ENCODE measurements at regions not wholly inside any gene's neighbourhood (a gene's known extent, or its start where the extent isn't known, plus 50 kb on each side); places are given as distances from the start of the nearest gene placed in this dataset.
"Not testable (repeated sequence)": the region's sequence is repeated elsewhere in the genome, so short reads cannot be mapped to it uniquely, and the experiment has no call there.

GRCh38 chr6:66258731-66259487 lies 551.9 kb upstream of the EYS start:
- in situ Hi-C loops (cut with HindIII; ENCODE audit: low sequenced_read_pairs): not testable (repeated sequence)

- in situ Hi-C loops (cut with HindIII; ENCODE audit: low sequenced_read_pairs): no loop called here
Measured at GRCh38 chr6:66245231-66245630, 538.2 kb upstream of the EYS start.

DNA sequence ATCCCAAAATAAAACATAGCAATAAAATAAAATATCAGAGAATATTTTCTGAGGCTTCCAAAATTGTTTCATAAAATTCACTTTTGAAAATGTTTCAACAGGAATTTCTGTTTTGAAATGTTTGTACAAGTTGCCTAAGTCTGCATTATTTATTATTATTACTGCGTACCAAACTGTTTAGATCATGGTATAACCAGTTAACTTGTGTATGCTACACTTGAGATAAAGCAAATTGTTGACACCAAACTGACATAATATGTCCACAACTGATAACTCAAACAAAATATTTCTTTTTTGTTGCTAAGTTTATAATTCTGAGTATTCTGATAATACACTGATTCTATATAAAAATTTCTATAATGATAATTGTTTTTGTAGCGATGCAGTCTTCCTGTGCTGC lies 531.8 kb upstream of the EYS start:
- in situ Hi-C loops (cut with HindIII; ENCODE audit: low sequenced_read_pairs): no loop called here

DNA sequence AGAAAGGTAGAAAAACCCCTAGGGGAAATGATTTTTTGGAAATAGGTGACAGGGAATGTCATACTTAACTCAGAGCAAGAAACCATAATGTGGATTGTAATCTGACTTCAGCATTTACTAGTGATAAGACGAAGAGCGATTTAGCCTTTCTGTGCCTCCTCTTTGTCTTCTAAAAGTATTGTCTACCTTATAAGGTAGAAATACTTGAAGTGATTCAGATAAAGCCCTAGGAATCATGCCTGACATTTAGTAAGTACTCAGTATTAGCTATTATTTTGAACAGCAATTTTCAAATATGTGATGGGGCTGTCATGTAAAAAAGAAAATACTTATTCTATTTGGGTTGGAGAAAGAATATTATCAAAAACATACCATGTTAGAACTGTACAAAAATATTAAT lies 525.9 kb upstream of the EYS start:
- in situ Hi-C loops (cut with HindIII; ENCODE audit: low sequenced_read_pairs): no loop called here

DNA sequence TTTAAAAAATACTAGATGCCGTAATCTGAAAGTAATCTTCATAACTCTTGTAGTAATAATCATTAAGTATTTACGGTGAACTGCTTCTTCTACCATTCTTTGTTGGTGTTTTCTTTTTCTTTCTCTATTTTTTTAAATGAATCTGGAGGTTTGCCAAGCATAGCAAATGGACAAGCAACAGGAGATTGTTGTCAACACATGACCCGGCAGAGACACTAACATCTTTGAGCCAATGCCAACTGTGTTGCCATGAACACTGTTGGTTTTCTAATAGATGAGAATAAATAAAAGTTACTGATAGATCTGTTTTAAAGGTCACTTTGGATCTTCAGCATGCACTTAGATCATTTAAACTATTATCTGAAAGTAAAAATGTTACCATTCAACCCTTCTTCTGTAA lies 523.6 kb upstream of the EYS start:
- in situ Hi-C loops (cut with HindIII; ENCODE audit: low sequenced_read_pairs): no loop called here

GRCh38 chr6:66226109-66226508 lies 519.1 kb upstream of the EYS start:
- in situ Hi-C loops (cut with HindIII; ENCODE audit: low sequenced_read_pairs): no loop called here

- in situ Hi-C loops (cut with HindIII; ENCODE audit: low sequenced_read_pairs): no loop called here
Measured at GRCh38 chr6:66210964-66211363, 503.9 kb upstream of the EYS start.

DNA sequence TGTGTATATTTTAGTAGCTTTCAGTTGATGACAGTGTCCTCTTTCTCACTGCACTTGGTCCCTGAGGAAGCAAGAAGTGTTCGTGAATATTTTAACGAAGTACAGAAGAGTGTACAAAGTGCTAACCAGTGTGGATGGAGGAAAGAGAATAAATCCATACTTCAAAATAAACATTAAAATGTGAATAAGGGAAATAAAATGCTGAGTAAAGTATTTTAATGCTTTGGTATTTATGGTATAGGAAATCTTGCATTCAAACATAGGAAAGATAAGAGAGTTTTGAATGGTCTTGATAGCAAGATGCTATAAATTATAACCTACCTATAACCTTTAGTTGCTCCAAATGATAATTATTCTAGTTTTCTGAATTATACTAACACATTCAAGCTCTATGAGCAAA lies 493.4 kb upstream of the EYS start:
- in situ Hi-C loops (cut with HindIII; ENCODE audit: low sequenced_read_pairs): no loop called here

DNA sequence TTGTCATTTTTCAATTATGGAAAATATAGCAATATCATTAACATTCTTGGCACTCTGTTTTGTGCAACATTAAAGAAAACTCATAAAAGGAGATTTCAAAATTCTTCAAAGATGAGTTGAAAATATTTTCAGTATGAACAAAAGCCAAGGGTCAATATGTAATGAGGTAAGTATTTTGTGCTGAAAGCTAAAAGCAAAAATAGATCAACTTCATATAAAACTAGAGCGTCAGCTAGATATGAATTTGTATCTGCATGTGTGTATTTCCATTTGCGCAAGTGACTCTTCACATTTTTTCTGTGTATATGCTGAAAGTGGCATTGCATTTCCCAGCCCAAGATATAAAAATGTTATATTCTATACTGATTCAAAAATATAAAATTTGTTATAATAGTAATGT lies 492.1 kb upstream of the EYS start:
- in situ Hi-C loops (cut with HindIII; ENCODE audit: low sequenced_read_pairs): no loop called here

GRCh38 chr6:66198062-66198624 lies 491.1 kb upstream of the EYS start:
- in situ Hi-C loops (cut with HindIII; ENCODE audit: low sequenced_read_pairs): no loop called here

DNA sequence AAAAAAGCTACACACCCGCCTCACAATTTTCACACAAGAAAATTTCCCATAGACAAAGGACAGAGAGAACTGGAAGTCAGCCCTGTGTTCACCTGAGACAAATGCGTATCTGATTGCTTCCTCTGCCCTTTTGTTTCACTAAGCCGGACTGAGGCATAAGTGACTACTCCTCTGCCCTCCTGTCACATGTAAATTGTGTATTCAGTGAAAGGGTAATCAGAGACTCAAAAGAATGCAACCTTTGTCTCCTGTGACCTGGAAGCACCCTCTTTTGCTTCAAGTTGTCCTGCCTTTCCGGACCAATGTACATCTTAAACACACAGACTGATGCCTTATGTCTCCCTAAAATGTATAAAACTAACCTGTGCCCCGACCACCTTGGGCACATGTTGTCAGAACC lies 483.8 kb upstream of the EYS start:
- in situ Hi-C loops (cut with HindIII; ENCODE audit: low sequenced_read_pairs): no loop called here

GRCh38 chr6:66189915-66190314 lies 482.9 kb upstream of the EYS start:
- in situ Hi-C loops (cut with HindIII; ENCODE audit: low sequenced_read_pairs): no loop called here

DNA sequence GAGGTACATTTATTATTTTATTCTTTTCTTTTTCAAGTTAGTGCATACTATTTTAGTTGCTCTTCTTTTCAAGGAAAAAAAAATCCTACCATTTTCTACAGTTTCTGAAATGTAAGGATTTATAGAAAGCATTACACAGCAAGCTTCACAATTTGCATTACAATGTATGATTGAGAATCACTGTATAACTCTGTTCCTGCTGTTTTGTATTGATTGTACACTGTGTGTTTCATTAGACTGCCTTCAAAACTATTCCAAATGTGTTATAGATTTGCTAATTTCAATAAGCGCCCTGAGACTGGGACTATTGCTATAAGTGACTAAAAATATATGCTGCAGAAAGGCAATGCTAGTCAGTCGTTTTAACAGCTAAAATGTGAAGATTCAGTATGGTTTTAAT lies 479.7 kb upstream of the EYS start:
- in situ Hi-C loops (cut with HindIII; ENCODE audit: low sequenced_read_pairs): no loop called here

- in situ Hi-C loops (cut with HindIII; ENCODE audit: low sequenced_read_pairs): no loop called here
Measured at GRCh38 chr6:66184091-66184490, 477.1 kb upstream of the EYS start.

- in situ Hi-C loops (cut with HindIII; ENCODE audit: low sequenced_read_pairs): no loop called here
Measured at GRCh38 chr6:66179361-66179760, 472.3 kb upstream of the EYS start.

- in situ Hi-C loops (cut with HindIII; ENCODE audit: low sequenced_read_pairs): no loop called here
Measured at GRCh38 chr6:66173587-66173986, 466.6 kb upstream of the EYS start.

- in situ Hi-C loops (cut with HindIII; ENCODE audit: low sequenced_read_pairs): not testable (repeated sequence)
Measured at GRCh38 chr6:66166713-66167112, 459.7 kb upstream of the EYS start.

GRCh38 chr6:66161546-66162108 lies 454.6 kb upstream of the EYS start:
- in situ Hi-C loops (cut with HindIII; ENCODE audit: low sequenced_read_pairs): no loop called here

DNA sequence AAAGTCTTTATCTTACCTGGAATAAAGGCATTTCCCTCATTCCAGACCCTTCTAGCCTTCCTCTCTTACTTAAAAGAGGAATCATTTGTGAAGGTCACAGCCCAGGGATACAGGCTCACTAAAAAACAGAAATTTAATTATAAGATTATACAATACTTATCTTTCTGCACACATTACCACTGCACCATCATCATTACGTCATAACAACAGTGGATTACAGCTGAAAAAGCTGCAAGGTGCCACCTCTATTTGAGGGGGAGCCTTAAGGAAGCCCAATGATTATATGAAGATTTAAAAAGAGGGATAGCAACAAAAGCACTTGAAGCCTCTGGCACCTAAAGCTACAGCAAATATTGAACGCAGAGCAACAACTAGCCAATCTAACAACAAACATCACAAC lies 452.9 kb upstream of the EYS start:
- in situ Hi-C loops (cut with HindIII; ENCODE audit: low sequenced_read_pairs): no loop called here

- in situ Hi-C loops (cut with HindIII; ENCODE audit: low sequenced_read_pairs): no loop called here
Measured at GRCh38 chr6:66153247-66153646, 446.2 kb upstream of the EYS start.

DNA sequence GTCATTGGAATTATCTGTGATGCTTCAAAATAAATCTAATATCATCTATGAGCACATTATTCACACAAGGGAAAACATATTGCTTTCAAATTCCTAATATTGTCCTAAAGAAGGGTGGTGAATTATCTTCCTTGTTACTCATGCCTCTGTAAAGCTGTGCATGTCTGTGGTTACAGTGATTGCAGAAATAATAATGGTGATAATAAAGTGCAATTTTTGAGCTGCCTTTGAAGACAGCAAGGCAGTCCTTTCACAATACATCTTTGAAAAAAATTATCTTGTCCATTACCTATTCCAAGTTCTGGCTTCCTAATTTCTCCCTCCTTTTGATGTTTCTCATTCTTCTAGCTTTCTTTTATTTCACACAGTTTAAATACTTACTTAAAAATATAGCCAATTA lies 442.1 kb upstream of the EYS start:
- in situ Hi-C loops (cut with HindIII; ENCODE audit: low sequenced_read_pairs): no loop called here

GRCh38 chr6:66145867-66146266 lies 438.8 kb upstream of the EYS start:
- in situ Hi-C loops (cut with HindIII; ENCODE audit: low sequenced_read_pairs): no loop called here

DNA sequence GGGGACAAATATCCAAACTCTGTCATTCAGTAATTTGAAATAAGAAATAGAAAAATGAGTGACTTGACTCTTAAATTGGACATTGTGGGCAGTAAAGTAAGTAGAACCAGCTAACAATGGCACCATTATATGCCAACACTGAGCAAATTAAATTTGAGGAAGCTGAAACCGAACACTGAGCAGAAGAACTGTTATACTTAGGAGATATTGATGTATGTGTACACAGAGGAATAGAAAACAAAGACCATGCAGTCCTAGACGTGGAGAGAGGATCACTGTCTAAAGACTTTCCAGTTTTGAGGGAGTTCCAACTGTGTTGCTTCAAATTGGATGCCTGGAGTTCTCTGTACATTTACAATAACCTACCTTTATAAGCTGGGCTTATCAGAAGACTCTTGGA lies 427.0 kb upstream of the EYS start:
- in situ Hi-C loops (cut with HindIII; ENCODE audit: low sequenced_read_pairs): no loop called here
